GM12878 (cell line): ENCODE measurements at regions not wholly inside any gene's neighbourhood (a gene's known extent, or its start where the extent isn't known, plus 50 kb on each side); places are given as distances from the start of the nearest gene placed in this dataset.

Source experiments
- ATAC-seq: fragments of 200-7000 bp; cut with Tn5 transposase; 3 replicates; pipeline ENCODE4 v1.9.1; 2020; ENCODE audit warnings: mild to moderate bottlenecking, moderate library complexity
- BruUV-seq: library from RNA; stranded (reverse); fragments of 400-500 nt; replicated peaks from 2 replicates; lab custom pipeline; 2021; lab: Mats Ljungman, UMichigan
- CTCF ChIA-PET: fragments of 300-600 bp; sonication (Branson Sonifier 250); formaldehyde crosslinking; extraction: SDS; loops from one replicate; lab custom pipeline; 2021; ENCODE audit warnings: inconsistent platforms; lab: Yijun Ruan, JAX
- POLR2A ChIA-PET: fragments of 350-600 bp; formaldehyde crosslinking; extraction: SDS; loops from one replicate; lab custom pipeline; 2021; ENCODE audit warnings: inconsistent platforms; lab: Charles Lee
- RAD21 ChIA-PET: fragments of 300-600 bp; sonication (Branson Sonifier 250); formaldehyde crosslinking; loops from one replicate; lab custom pipeline; 2023; ENCODE audit warnings: antibody characterized with exemption; ENCODE audit not compliant: unreplicated experiment; lab: Charles Lee
- SMC1A ChIA-PET: fragments of 300-600 bp; sonication (Branson Sonifier 250); formaldehyde crosslinking; loops from one replicate; lab custom pipeline; 2023; ENCODE audit not compliant: unreplicated experiment, uncharacterized antibody; lab: Charles Lee
- DNase-seq: peaks from one replicate; pipeline ENCODE4 v3.0.0-alpha.2; 2011; ENCODE audit warnings: low read depth, low spot score
- FAIRE-seq: peaks from 3 replicates; lab custom pipeline; 2011; peaks lifted over from hg19 to GRCh38; lab: Jason Lieb, UNC
- H2AFZ ChIP-seq: 2 replicates; pipeline ENCODE4 v1.6.0; 2011; ENCODE audit warnings: low read depth, low read length, control low read depth; ENCODE audit not compliant: control insufficient read depth
- H3K27ac ChIP-seq: 2 replicates; pipeline ENCODE4 v1.5.1; 2011; ENCODE audit warnings: control low read depth; ENCODE audit not compliant: control insufficient read depth, insufficient read depth
- H3K27me3 ChIP-seq, 2 experiments: replicated peaks in 1 of 2; 2 replicates each; pipeline versions ENCODE4 v1.6.0 to v1.6.1; 2011; ENCODE audit warnings: low read length in 1 of 2; ENCODE audit not compliant: control insufficient read depth in 2 of 2, insufficient read depth in 2 of 2
- H3K36me3 ChIP-seq, 2 experiments: 2 replicates each; pipeline ENCODE4 v1.5.1; 2011; ENCODE audit warnings: low read length in 1 of 2; ENCODE audit not compliant: control insufficient read depth in 2 of 2, insufficient read depth in 2 of 2
- H3K4me1 ChIP-seq: 2 replicates; pipeline ENCODE4 v1.6.1; 2011; ENCODE audit warnings: mild to moderate bottlenecking, low read length, moderate library complexity, mixed read lengths; ENCODE audit not compliant: control insufficient read depth, insufficient read depth
- H3K4me2 ChIP-seq: 2 replicates; pipeline ENCODE4 v1.6.0; 2011; ENCODE audit warnings: control low read depth; ENCODE audit not compliant: control insufficient read depth, insufficient read depth
- H3K4me3 ChIP-seq: fragments of 200-600 bp; sonication (generic); 2 replicates; pipeline ENCODE4 v1.5.1; 2016
- H3K79me2 ChIP-seq: 2 replicates; pipeline ENCODE4 v1.6.0; 2011; ENCODE audit warnings: low read length; ENCODE audit not compliant: control insufficient read depth, insufficient read depth
- H3K9ac ChIP-seq: 2 replicates; pipeline ENCODE4 v1.8.0; 2011; ENCODE audit warnings: low read length, control low read depth, mixed read lengths; ENCODE audit not compliant: control insufficient read depth, insufficient read depth
- H3K9me3 ChIP-seq: replicated peaks from 3 replicates; pipeline ENCODE4 v1.5.1; 2011; ENCODE audit warnings: mild to moderate bottlenecking, low read length; ENCODE audit not compliant: control insufficient read depth, insufficient read depth
- H4K20me1 ChIP-seq: 2 replicates; pipeline ENCODE4 v1.6.0; 2011; ENCODE audit not compliant: control insufficient read depth, insufficient read depth
- ATF2 ChIP-seq: IDR thresholded peaks from 2 replicates; pipeline ENCODE4 v1.6.1; 2012; ENCODE audit warnings: low read length, inconsistent platforms
- BCL11A ChIP-seq: IDR thresholded peaks from 2 replicates; pipeline ENCODE4 v1.6.1; 2011; ENCODE audit warnings: low read depth, low read length
- BRCA1 ChIP-seq: IDR thresholded peaks from 2 replicates; pipeline ENCODE4 v1.6.1; 2011; ENCODE audit warnings: low read depth, low read length, improper control_type of control experiment
- CHD4 ChIP-seq: fragments of 200-600 bp; sonication (generic); IDR thresholded peaks from 2 replicates; pipeline ENCODE4 v1.6.1; 2016; ENCODE audit warnings: mild to moderate bottlenecking
- CREM ChIP-seq: IDR thresholded peaks from 2 replicates; pipeline ENCODE4 v1.6.1; 2014; ENCODE audit warnings: antibody characterized with exemption, low read depth
- FOXM1 ChIP-seq: IDR thresholded peaks from 2 replicates; pipeline ENCODE4 v1.6.1; 2012; ENCODE audit warnings: low read depth, mild to moderate bottlenecking, inconsistent platforms, low read length, moderate library complexity
- MAX ChIP-seq: IDR thresholded peaks from 2 replicates; pipeline ENCODE4 v1.6.1; 2012; ENCODE audit warnings: low read depth, low read length, improper control_type of control experiment
- NR2F1 ChIP-seq: fragments of 450-650 bp; conservative IDR thresholded peaks from 2 replicates; pipeline ENCODE4 v1.6.1; 2017; ENCODE audit warnings: mild to moderate bottlenecking
- RBBP5 ChIP-seq: fragments of 200-600 bp; sonication (generic); conservative IDR thresholded peaks from 2 replicates; pipeline ENCODE4 v1.6.1; 2016
- REST ChIP-seq: IDR thresholded peaks from 2 replicates; pipeline ENCODE4 v1.6.1; 2012; ENCODE audit warnings: mild to moderate bottlenecking, low read depth, low read length
- SUZ12 ChIP-seq: fragments of 200-600 bp; sonication (generic); IDR thresholded peaks from one replicate; pipeline ENCODE4 v1.6.1; 2018; ENCODE audit warnings: antibody characterized with exemption, mild to moderate bottlenecking; ENCODE audit not compliant: unreplicated experiment
- TARDBP ChIP-seq: IDR thresholded peaks from 2 replicates; pipeline ENCODE4 v1.6.1; 2016; ENCODE audit warnings: borderline replicate concordance
- TCF7 ChIP-seq: IDR thresholded peaks from 2 replicates; pipeline ENCODE4 v1.6.1; 2014; ENCODE audit warnings: antibody characterized with exemption, borderline replicate concordance
- ZSCAN29 ChIP-seq: fragments of 450-650 bp; IDR thresholded peaks from 2 replicates; pipeline ENCODE4 v1.6.1; 2017; ENCODE audit warnings: mild to moderate bottlenecking, moderate library complexity
- WGBS: methylation state at CpG from one replicate; pipeline ENCODE4 v1.1.6; 2016; ENCODE audit warnings: low lambda C conversion rate; ENCODE audit not compliant: insufficient replicate concordance, insufficient coverage; ENCODE audit errors: missing lambda C conversion rate; 5-methylcytosine and 5-hydroxymethylcytosine counted together
- in situ Hi-C: fragments of 300-500 bp; cut with MboI; formaldehyde crosslinking; loops from 9 replicates; pipeline ENCODE4 v1.14.3; 2018; ENCODE audit warnings: mixed read lengths
- intact Hi-C: fragments of 100-400 bp; cut with micrococcal nuclease; formaldehyde crosslinking; loops from one replicate; pipeline ENCODE4 v1.14.2; 2022; ENCODE audit not compliant: unreplicated experiment

GRCh38 chr4:36702245-36702644, 420.8 kb downstream of the DTHD1 start:
- Histone ChIP-seq H4K20me1 (no peaks in the 10 kb centered on the region), H3K79me2 (no peaks in the 10 kb centered on the region), H3K9me3 (no peaks in the 10 kb centered on the region), H3K27me3 (no peaks in the 10 kb centered on the region), H3K36me3 (no peaks in the 10 kb centered on the region), H3K4me3 (no peak overlapping the region), H3K27ac (no peak overlapping the region), H3K4me2 (no peak overlapping the region), H3K9ac (no peak overlapping the region), H2AFZ (no peak overlapping the region), H3K4me1 (no peaks in the 10 kb centered on the region)
- in situ Hi-C loops (no loop called here), intact Hi-C loops (no loop called here)
- CTCF ChIA-PET = no interaction called here
- TF ChIP-seq BRCA1 (no peak), NR2F1 (no peak), RBBP5 (no peak), BCL11A (no peak), MAX (no peak), ATF2 (no peak), TARDBP (no peak), TCF7 (no peak), CHD4 (no peak), CREM (no peak), REST (no peak), SUZ12 (no peak), ZSCAN29 (no peak), FOXM1 (no peak)
- POLR2A ChIA-PET = no interaction called here
- no peak for ATAC-seq
- no peak for FAIRE-seq
- 0% methylated on average over 1 of the region's 1 CpG for WGBS
- RAD21 ChIA-PET = no interaction called here
- no peak for DNase-seq
- BruUV-seq = no TSS peak
- SMC1A ChIA-PET = no interaction called here
